Pancreas (tissue), 10 donors: ENCODE measurements at regions not wholly inside any gene's neighbourhood (a gene's known extent, or its start where the extent isn't known, plus 50 kb on each side); places are given as distances from the start of the nearest gene placed in this dataset.
A peak's percentile ranks its signal among the peaks of the same experiment; 100 is the strongest.

Experiments used
- ATAC-seq, 4 donors: fragments of 200-7000 bp; cut with Tn5 transposase; one replicate each; pipeline versions ENCODE4 v1.8.0 to v1.9.1; 2020; ENCODE audit warnings: mild to moderate bottlenecking in 4 of 4, moderate library complexity in 4 of 4
- DNase-seq, 6 donors: peaks; one replicate each; pipeline ENCODE4 v3.0.0-alpha.2; 2020
- FAIRE-seq: peaks from 2 replicates; lab custom pipeline; 2012; peaks lifted over from hg19 to GRCh38; lab: Jason Lieb, UNC
- H3K27ac ChIP-seq, 4 donors: fragments of 200-600 bp; sonication (generic); 1 replicate in 3 of 4; 2 replicates in 1 of 4; pipeline versions ENCODE4 v1.5.0 to v1.8.0; 2020
- H3K27me3 ChIP-seq, 4 donors: fragments of 200-600 bp; one replicate each; pipeline ENCODE4 v1.8.0; 2021
- H3K36me3 ChIP-seq, 3 donors: fragments of 200-600 bp; sonication (generic) in 1 of 3; one replicate each; pipeline versions ENCODE4 v1.5.0 to v1.8.0; 2020 to 2021
- H3K4me1 ChIP-seq, 3 donors: fragments of 200-600 bp; one replicate each; pipeline ENCODE4 v1.8.0; 2021
- H3K4me3 ChIP-seq, 4 donors: fragments of 200-600 bp; sonication (generic) in 2 of 4; one replicate each; pipeline versions ENCODE4 v1.5.0 to v1.8.0; 2020 to 2021
- H3K9me3 ChIP-seq, 4 donors: fragments of 200-600 bp; one replicate each; pipeline ENCODE4 v1.8.0; 2021
- whole genome bisulfite sequencing, 2 donors: extraction: QIAGEN DNeasy Blood & Tissue Kit; methylation state at CpG; one replicate each; pipeline ENCODE4 v1.1.7; 2013; 5-methylcytosine and 5-hydroxymethylcytosine counted together
- intact Hi-C, 3 donors: fragments of 100-400 bp; cut with DNase I; formaldehyde crosslinking; loops; one replicate each; pipeline versions ENCODE4 v1.11.1 to v1.14.2; 2022
- TF ChIP-seq, protein P1 (sequence below), 4 donors: fragments of 200-600 bp; sonication (generic) in 3 of 4; IDR thresholded peaks; one replicate each; pipeline versions ENCODE4 v1.5.0 to v1.8.0; 2021; ENCODE audit warnings: antibody characterized with exemption in 4 of 4
- donor health status: healthy with polysubstance abuse.
- donor health status: DM: no; HTN: no; CAD: no; lungs with moderate emphysema.
- donor health status: DM: no; HTN: no; CAD: no.
- donor health status: control.
- donor health status: control.
- donor health status: Bipolar disorder and iron deficiency.
- donor health status: DM: yes; HTN: yes; CAD: no.
- donor health status: DM: no; HTN: no; CAD: no.
- donor health status: DM: no; HTN: no; CAD: no.
- donor health status: DM: yes; HTN: yes; CAD: no.

DNA sequence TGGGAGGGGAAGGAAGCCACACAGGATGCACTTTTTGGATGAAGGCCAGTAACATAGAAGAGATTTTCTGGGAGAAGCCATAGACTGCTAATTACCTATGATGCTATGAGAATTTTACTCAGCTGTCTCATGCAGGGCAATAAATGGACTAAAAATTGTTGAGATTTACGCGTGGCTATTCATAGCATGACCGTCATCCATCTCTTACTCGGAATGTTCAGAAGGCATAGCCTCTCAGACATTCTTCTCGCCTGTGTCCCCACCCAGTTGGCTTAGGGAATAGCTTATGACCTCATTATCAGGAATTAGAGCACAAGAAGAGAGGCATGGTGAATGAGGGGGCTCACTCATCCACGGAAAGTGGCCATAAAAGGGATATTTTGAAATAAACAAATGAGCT, 107.9 kb upstream of the ATP10A start:
- H3K27me3 ChIP-seq, result no peaks in the 10 kb centered on the region
- H3K9me3 ChIP-seq, result no peaks in the 10 kb centered on the region
- no peaks in the 10 kb centered on the region for H3K4me1 ChIP-seq
- TF ChIP-seq, protein P1, sequence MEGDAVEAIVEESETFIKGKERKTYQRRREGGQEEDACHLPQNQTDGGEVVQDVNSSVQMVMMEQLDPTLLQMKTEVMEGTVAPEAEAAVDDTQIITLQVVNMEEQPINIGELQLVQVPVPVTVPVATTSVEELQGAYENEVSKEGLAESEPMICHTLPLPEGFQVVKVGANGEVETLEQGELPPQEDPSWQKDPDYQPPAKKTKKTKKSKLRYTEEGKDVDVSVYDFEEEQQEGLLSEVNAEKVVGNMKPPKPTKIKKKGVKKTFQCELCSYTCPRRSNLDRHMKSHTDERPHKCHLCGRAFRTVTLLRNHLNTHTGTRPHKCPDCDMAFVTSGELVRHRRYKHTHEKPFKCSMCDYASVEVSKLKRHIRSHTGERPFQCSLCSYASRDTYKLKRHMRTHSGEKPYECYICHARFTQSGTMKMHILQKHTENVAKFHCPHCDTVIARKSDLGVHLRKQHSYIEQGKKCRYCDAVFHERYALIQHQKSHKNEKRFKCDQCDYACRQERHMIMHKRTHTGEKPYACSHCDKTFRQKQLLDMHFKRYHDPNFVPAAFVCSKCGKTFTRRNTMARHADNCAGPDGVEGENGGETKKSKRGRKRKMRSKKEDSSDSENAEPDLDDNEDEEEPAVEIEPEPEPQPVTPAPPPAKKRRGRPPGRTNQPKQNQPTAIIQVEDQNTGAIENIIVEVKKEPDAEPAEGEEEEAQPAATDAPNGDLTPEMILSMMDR (IDR thresholded peaks at IDR 0.05), result no peak
- DNase-seq, result no peak
- no peaks in the 10 kb centered on the region for H3K36me3 ChIP-seq
- 47 to 61% methylated on average over 6 of the region's 6 CpGs for WGBS, 2 donors
- H3K27ac ChIP-seq, result no peak overlapping the region
- no peak for FAIRE-seq
- intact Hi-C loops, result no loop called here
- ATAC-seq, result no peak
- H3K4me3 ChIP-seq, result no peak overlapping the region

DNA sequence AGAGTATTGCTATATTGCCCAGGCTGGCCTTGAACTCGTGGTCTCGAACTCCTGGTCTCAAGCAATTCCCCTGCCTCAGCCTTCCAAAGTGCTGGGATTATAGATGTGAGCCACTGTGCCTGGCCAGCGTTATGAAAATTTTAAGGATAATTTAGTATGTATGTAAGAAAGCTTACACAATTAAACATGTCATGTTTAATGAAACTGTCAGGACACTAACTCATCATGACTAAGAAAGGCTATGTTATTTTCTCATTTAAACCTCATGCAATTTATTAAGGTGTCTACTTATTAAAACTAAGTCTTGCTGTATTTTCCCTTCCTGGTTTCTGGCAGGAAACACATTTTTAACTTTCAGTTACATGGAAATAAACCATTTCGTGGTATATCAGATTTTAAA, 106.8 kb upstream of the ATP10A start:
- Histone ChIP-seq H3K36me3 (no peaks in the 10 kb centered on the region), H3K4me3 (no peak overlapping the region), H3K9me3 (no peaks in the 10 kb centered on the region), H3K27ac (no peak overlapping the region), H3K4me1 (no peaks in the 10 kb centered on the region), H3K27me3 (no peaks in the 10 kb centered on the region)
- intact Hi-C loops, result no loop called here
- DNase-seq (no peak), ATAC-seq (no peak), FAIRE-seq (peak; percentile 26)
- TF ChIP-seq, protein P1 (IDR thresholded peaks at IDR 0.05), result no peak
- 40 to 62% methylated on average over 4 of the region's 4 CpGs for WGBS, 2 donors

DNA sequence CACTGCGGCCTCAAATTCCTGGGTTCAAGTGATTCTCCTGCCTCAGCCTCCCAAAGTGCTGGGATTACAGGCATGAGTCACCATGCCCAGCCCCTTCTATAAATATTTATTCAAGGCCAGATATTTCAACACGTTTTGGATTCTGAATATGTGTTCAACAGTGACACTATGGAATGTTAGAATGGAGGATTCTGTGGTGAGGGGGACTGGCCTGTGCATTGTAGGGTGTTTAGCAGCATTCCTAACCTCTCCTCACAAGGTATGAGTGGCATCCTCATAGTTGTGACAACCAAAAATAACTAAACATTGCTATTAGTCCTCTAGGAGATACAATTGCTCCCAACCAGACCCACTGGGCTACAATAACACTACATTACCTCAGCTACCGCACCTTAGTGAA, 104.0 kb upstream of the ATP10A start:
- Histone ChIP-seq H3K27me3 (no peaks in the 10 kb centered on the region), H3K9me3 (no peaks in the 10 kb centered on the region), H3K27ac (no peak overlapping the region), H3K36me3 (no peaks in the 10 kb centered on the region), H3K4me1 (no peaks in the 10 kb centered on the region), H3K4me3 (no peak overlapping the region)
- ATAC-seq (no peak), DNase-seq (no peak), FAIRE-seq (no peak)
- intact Hi-C loops, result no loop called here
- 64 to 65% methylated on average over 3 of the region's 3 CpGs for WGBS, 2 donors
- TF ChIP-seq, protein P1 (IDR thresholded peaks at IDR 0.05), result no peak

DNA sequence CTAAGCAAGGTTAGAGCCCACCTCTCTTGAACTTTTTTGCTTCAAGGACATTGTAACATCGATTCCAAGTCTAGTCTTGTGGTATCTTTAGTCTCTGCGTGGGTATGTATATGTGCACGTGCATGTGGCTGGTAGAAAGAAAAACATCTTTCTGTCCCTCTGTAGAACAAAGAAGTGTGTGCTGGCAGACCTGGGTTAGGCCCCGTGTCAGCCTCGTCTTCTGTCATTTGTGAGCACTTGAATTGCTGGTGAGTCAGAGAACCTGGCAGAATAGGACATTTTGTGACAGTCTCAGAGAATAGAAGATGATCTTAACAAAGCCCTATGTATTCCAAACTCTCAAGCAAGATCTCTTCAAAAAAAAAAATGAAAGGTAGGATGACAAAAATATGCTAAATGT, 102.2 kb upstream of the ATP10A start:
- 51 to 61% methylated on average over 5 of the region's 5 CpGs for WGBS, 2 donors

DNA sequence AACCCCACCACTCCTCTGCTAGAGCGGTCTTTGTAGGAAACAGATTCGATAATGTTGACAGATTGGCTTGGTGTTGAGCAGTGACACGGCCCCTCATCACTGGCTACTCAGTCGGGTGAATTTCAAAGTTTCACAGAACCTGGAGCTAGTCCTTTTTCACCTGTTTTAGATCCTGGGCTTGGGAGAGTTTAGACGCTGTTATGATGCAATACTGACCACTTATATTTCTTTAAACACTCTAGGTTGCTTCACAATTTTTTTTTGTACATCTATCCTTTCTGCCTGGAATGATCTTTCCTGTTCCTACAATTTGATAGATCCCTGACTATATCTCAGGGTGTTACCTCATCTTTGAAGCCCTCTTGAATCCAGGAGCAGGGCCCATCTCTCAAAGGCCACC, 97.1 kb upstream of the ATP10A start:
- Histone ChIP-seq H3K4me3 (no peak overlapping the region), H3K9me3 (no peaks in the 10 kb centered on the region), H3K4me1 (no peaks in the 10 kb centered on the region), H3K27ac (no peak overlapping the region), H3K27me3 (no peaks in the 10 kb centered on the region), H3K36me3 (no peaks in the 10 kb centered on the region)
- 59% methylated on average over 5 of the region's 5 CpGs for WGBS, 2 donors
- TF ChIP-seq, protein P1 (IDR thresholded peaks at IDR 0.05), result no peak
- intact Hi-C loops, result no loop called here
- DNase-seq (no peak), ATAC-seq (no peak), FAIRE-seq (no peak)

More for the DNA sequence above, 102.2 kb upstream of the ATP10A start:
- no peaks in the 10 kb centered on the region for H3K4me1 ChIP-seq
- no peaks in the 10 kb centered on the region for H3K9me3 ChIP-seq
- H3K27ac ChIP-seq, result no peak overlapping the region
- FAIRE-seq (no peak), ATAC-seq (no peak), DNase-seq (no peak)
- TF ChIP-seq, protein P1 (IDR thresholded peaks at IDR 0.05), result no peak
- no peaks in the 10 kb centered on the region for H3K27me3 ChIP-seq
- H3K4me3 ChIP-seq, result no peak overlapping the region
- H3K36me3 ChIP-seq, result no peaks in the 10 kb centered on the region
- intact Hi-C loops, result no loop called here
